Type B pancreatic cell (in vitro differentiated cells): ENCODE measurements at regions not wholly inside any gene's neighbourhood (a gene's known extent, or its start where the extent isn't known, plus 50 kb on each side); places are given as distances from the start of the nearest gene placed in this dataset.
"Not testable (repeated sequence)": the region's sequence is repeated elsewhere in the genome, so short reads cannot be mapped to it uniquely, and the experiment has no call there.

Experiments
- DNase-seq: peaks from one replicate; pipeline ENCODE4 v3.0.0; 2021; ENCODE audit warnings: mixed read lengths; ENCODE audit not compliant: unreplicated experiment; ENCODE audit errors: extremely low spot score
- H3K27ac Mint-ChIP-seq: 2 replicates; pipeline ENCODE4 v1.8.0; 2021; ENCODE audit warnings: mild to moderate bottlenecking, mixed read lengths
- H3K27me3 Mint-ChIP-seq: 2 replicates; pipeline ENCODE4 v1.8.0; 2021; ENCODE audit warnings: mixed read lengths
- H3K36me3 Mint-ChIP-seq: 2 replicates; pipeline ENCODE4 v1.8.0; 2021; ENCODE audit warnings: mixed read lengths
- H3K4me1 Mint-ChIP-seq: one replicate; pipeline ENCODE4 v1.8.0; 2021; ENCODE audit warnings: mixed read lengths; ENCODE audit not compliant: unreplicated experiment
- H3K4me3 Mint-ChIP-seq: 2 replicates; pipeline ENCODE4 v1.8.0; 2021; ENCODE audit warnings: mild to moderate bottlenecking, mixed read lengths
- H3K9me3 Mint-ChIP-seq: 2 replicates; pipeline ENCODE4 v1.8.0; 2021; ENCODE audit warnings: mixed read lengths

GRCh38 chrX:3882553-3882920 is 169.1 kb upstream of the PRKX start:
- H3K4me3 Mint-ChIP-seq, H3K36me3 Mint-ChIP-seq, H3K27me3 Mint-ChIP-seq: not testable (repeated sequence)

DNA sequence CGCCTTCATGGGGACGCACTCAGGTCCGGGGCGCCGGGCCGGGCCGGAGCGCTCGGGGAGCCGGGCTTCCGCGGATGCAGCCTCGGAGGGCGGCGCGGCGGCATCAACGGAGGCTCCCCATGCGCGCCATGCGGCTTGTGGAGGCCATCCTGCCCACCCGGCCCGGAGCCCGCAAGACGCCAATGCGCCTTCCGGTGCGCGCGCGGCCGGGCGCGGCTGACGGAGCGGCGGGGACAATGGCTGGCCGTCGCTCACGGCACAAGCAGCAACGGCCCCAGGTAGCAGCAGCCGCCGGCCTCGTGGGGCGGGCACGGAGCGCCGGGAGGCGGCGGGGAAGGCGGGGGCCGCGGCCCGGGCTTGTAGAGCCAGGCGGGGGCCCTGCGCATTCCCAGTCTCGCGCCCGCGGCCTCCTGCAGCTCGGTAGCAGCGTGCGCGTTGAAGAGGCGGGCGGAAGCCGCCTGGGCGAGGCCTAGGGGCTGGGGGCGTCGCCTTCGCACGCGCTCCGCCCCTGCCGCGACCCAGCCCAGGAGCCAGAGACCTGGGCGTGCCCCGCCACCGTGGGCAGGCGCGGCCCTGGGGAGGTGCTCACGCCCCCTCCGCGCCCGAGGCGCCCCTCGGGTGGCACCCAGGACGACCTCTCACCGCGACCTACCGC is 168.6 kb upstream of the PRKX start:
- H3K4me1 Mint-ChIP-seq, H3K27me3 Mint-ChIP-seq: not testable (repeated sequence)

More at GRCh38 chrX:3882553-3882920, 169.1 kb upstream of the PRKX start:
- not testable (repeated sequence) for DNase-seq, H3K9me3 Mint-ChIP-seq, H3K4me1 Mint-ChIP-seq, H3K27ac Mint-ChIP-seq

GRCh38 chrX:3881255-3881895 is 167.9 kb upstream of the PRKX start:
- not testable (repeated sequence) for H3K9me3 Mint-ChIP-seq, DNase-seq, H3K27ac Mint-ChIP-seq, H3K4me1 Mint-ChIP-seq, H3K4me3 Mint-ChIP-seq, H3K27me3 Mint-ChIP-seq, H3K36me3 Mint-ChIP-seq

More for the DNA sequence above, 168.6 kb upstream of the PRKX start:
- not testable (repeated sequence) for H3K27ac Mint-ChIP-seq, DNase-seq, H3K9me3 Mint-ChIP-seq, H3K36me3 Mint-ChIP-seq, H3K4me3 Mint-ChIP-seq

- H3K4me3 Mint-ChIP-seq, H3K27ac Mint-ChIP-seq, H3K9me3 Mint-ChIP-seq, H3K27me3 Mint-ChIP-seq, H3K36me3 Mint-ChIP-seq, H3K4me1 Mint-ChIP-seq, DNase-seq: not testable (repeated sequence)
These were observed 162.9 kb upstream of the PRKX start for GRCh38 chrX:3876393-3876792.

DNA sequence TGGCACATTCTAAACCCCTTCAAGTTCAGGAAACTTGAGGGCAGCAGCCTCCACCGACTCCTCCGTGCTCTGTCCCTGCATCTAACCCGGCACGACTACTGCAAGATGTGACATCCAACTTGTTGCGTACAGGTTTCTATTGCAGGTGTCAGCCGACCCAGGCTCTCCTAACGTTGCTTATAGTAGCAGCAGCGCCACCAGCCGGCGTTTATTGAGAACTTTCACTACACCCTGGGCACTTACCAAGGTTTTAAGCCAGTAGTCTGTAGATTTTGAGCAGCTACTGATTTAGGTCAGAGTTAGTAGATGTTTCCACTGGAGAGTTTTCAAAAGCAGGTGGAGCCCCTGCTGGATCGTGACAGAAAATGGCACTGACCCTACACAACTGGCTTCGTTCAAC is 162.2 kb upstream of the PRKX start:
- not testable (repeated sequence) for H3K9me3 Mint-ChIP-seq, DNase-seq, H3K4me3 Mint-ChIP-seq, H3K27ac Mint-ChIP-seq, H3K27me3 Mint-ChIP-seq, H3K36me3 Mint-ChIP-seq, H3K4me1 Mint-ChIP-seq

DNA sequence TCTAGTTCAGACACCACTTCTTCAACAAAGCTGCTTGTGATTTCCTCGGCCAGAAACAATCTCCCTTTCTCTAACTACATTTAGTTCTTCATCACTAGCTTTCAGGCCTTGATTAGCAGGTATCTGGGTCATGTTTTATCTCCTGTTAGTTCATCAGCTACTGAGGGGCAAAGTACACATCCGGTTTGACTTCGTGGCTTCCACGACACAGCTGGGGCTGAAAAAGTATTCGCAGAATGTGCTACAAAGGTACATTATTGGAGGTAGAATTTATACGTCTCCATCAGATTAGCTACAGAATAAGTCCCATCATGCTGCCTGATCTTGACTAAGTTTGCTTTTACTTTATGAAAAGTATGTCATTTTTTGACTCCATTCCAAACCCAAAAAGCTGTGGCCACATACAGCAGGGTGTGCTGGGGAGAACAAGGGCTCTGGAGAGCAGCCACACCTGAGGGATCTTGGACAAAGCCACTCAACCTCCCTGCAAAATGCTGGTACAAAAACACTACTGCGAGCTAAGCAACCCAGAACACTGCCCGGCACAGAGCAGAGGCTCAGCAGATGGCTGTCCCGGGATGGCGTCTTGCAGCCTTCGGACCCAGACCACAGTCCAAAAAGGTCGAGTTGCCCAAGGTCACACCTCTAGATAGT is 158.9 kb upstream of the PRKX start:
- H3K27ac Mint-ChIP-seq, DNase-seq, H3K9me3 Mint-ChIP-seq, H3K4me3 Mint-ChIP-seq, H3K36me3 Mint-ChIP-seq, H3K27me3 Mint-ChIP-seq, H3K4me1 Mint-ChIP-seq: not testable (repeated sequence)

- not testable (repeated sequence) for H3K36me3 Mint-ChIP-seq, H3K9me3 Mint-ChIP-seq, DNase-seq, H3K4me3 Mint-ChIP-seq, H3K27ac Mint-ChIP-seq, H3K27me3 Mint-ChIP-seq, H3K4me1 Mint-ChIP-seq
These were observed 153.8 kb upstream of the PRKX start for GRCh38 chrX:3867067-3867831.

DNA sequence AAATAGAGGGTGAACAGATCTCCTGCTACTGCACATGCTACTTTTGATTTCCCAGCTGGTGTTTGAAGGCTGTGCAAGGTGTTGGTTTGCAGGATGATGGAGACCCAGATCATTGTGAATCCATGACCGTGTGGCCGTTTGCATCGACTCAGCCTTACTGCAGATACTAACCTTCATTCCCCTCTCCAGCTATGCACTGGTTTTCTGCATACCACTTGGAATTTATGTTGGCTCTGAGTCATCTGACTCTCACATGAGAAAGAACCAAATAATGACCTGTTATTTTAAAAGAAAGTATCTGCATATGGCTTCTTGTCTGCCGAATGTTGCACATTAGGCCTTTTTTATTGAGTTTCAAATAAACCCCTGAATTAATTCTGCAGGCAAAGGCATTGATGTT is 144.9 kb upstream of the PRKX start:
- not testable (repeated sequence) for H3K9me3 Mint-ChIP-seq, H3K4me1 Mint-ChIP-seq, DNase-seq, H3K27me3 Mint-ChIP-seq, H3K27ac Mint-ChIP-seq, H3K36me3 Mint-ChIP-seq, H3K4me3 Mint-ChIP-seq

GRCh38 chrX:3843522-3844145 is 130.2 kb upstream of the PRKX start:
- H3K36me3 Mint-ChIP-seq, H3K4me3 Mint-ChIP-seq, H3K27ac Mint-ChIP-seq, DNase-seq, H3K27me3 Mint-ChIP-seq, H3K9me3 Mint-ChIP-seq, H3K4me1 Mint-ChIP-seq: not testable (repeated sequence)

- DNase-seq, H3K9me3 Mint-ChIP-seq, H3K36me3 Mint-ChIP-seq, H3K27ac Mint-ChIP-seq, H3K4me1 Mint-ChIP-seq, H3K27me3 Mint-ChIP-seq: not testable (repeated sequence)
- H3K4me3 Mint-ChIP-seq: peak overlapping the region; percentile 44
These were observed 129.5 kb upstream of the PRKX start for GRCh38 chrX:3842822-3843521.

- not testable (repeated sequence) for H3K27ac Mint-ChIP-seq, H3K4me1 Mint-ChIP-seq, DNase-seq, H3K36me3 Mint-ChIP-seq, H3K4me3 Mint-ChIP-seq, H3K27me3 Mint-ChIP-seq, H3K9me3 Mint-ChIP-seq
These were observed 125.3 kb upstream of the PRKX start for GRCh38 chrX:3838754-3839153.

DNA sequence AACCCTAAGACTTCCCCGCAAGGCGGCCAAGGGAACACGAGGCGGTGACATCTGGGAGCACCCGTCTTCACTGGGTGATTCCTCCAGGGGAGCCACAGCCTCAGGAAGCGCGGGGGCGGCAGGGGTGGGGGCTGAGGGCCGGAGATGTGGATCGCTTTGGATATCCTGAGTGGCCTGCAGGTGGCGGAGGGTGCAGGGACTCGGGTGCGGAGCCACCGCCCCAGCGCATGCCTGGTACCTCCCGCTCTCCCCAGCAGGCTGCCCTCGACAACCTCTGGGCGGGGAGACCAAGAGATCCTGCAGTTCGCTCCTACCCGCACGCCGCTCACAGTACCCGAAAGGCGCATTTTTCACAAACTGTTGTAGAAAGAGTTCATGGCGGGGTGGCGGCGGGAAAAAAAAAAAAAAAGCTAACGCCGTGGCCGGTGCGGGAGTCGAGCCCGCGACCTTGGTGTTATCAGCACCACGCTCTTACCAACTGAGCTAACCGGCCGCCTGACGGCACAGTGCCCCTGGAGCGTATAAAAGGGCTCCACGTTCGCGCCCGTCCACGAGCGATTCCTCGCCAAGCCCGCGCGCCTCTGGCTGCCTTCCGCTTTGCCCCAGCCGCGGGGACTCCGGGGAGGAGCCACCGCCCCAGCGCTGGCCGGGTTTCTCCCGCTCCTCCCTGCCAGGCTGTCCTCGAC is 124.7 kb upstream of the PRKX start:
- not testable (repeated sequence) for H3K9me3 Mint-ChIP-seq, H3K27ac Mint-ChIP-seq, H3K27me3 Mint-ChIP-seq, H3K4me3 Mint-ChIP-seq, H3K36me3 Mint-ChIP-seq, H3K4me1 Mint-ChIP-seq
- peak; percentile 32 for DNase-seq

GRCh38 chrX:3837211-3837610 is 123.8 kb upstream of the PRKX start:
- H3K36me3 Mint-ChIP-seq, H3K4me3 Mint-ChIP-seq, H3K27ac Mint-ChIP-seq, H3K27me3 Mint-ChIP-seq, H3K9me3 Mint-ChIP-seq, DNase-seq, H3K4me1 Mint-ChIP-seq: not testable (repeated sequence)
